ENCODE measurements at regions not wholly inside any gene's neighbourhood (a gene's known extent, or its start where the extent isn't known, plus 50 kb on each side); places are given as distances from the start of the nearest gene placed in this dataset.

DNA sequence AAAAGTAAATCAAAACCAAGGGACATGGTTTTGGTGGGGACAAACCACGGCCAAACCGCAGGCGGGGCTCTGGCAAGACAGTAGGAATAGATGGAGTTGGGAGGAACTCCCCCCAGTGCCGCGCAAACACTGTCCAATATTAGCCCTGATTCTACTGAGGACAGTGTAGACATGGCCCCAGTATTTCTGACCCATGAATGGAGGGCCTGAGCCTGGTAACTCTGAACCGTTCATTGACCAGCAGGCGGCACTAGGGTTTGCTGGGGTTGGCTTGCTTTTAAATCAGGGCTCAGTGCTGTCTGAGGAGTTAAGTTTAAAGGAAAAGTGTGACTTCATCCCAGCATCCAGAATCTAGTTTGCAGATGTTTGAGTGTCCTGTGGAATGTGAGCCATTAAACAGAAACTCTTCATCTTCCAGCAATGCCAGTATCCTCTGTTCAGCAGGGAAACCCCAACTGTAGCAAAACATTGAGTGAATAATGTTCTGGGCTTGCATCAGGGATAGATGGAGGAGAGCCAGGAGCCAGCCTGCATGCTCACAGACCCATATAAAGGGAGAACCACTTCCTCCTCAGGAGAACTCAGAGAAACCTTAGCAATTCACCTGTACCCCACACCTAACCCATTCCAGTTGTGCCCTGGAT lies 147.4 kb upstream of the PRSS58 start:
- H3K4me1 Mint-ChIP-seq (ENCODE audit: unreplicated experiment) = no peaks in the 10 kb centered on the region

GRCh38 chr7:142401951-142402350 lies 144.1 kb upstream of the PRSS58 start:
- Mint-ChIP-seq H3K36me3 (ENCODE audit: low read depth, unreplicated experiment) (no peaks in the 10 kb centered on the region), H3K27me3 (ENCODE audit: unreplicated experiment) (no peaks in the 10 kb centered on the region), H3K9me3 (ENCODE audit: unreplicated experiment) (no peaks in the 10 kb centered on the region), H3K4me3 (ENCODE audit: unreplicated experiment) (no peak overlapping the region), H3K27ac (ENCODE audit: unreplicated experiment) (no peak overlapping the region), H3K4me1 (ENCODE audit: unreplicated experiment) (no peaks in the 10 kb centered on the region)
- DNase-seq (ENCODE audit: low spot score) = no peak
- no peak for TF ChIP-seq CTCF (IDR thresholded peaks at IDR 0.05; ENCODE audit: unreplicated experiment)

More for the DNA sequence above, 147.4 kb upstream of the PRSS58 start:
- no peaks in the 10 kb centered on the region for H3K9me3 Mint-ChIP-seq (ENCODE audit: unreplicated experiment)
- no peak overlapping the region for H3K4me3 Mint-ChIP-seq (ENCODE audit: unreplicated experiment)
- no peak for DNase-seq (ENCODE audit: low spot score)
- TF ChIP-seq CTCF (IDR thresholded peaks at IDR 0.05; ENCODE audit: unreplicated experiment) = no peak
- H3K27ac Mint-ChIP-seq (ENCODE audit: unreplicated experiment) = no peak overlapping the region
- no peaks in the 10 kb centered on the region for H3K36me3 Mint-ChIP-seq (ENCODE audit: low read depth, unreplicated experiment)
- H3K27me3 Mint-ChIP-seq (ENCODE audit: unreplicated experiment) = no peaks in the 10 kb centered on the region

DNA sequence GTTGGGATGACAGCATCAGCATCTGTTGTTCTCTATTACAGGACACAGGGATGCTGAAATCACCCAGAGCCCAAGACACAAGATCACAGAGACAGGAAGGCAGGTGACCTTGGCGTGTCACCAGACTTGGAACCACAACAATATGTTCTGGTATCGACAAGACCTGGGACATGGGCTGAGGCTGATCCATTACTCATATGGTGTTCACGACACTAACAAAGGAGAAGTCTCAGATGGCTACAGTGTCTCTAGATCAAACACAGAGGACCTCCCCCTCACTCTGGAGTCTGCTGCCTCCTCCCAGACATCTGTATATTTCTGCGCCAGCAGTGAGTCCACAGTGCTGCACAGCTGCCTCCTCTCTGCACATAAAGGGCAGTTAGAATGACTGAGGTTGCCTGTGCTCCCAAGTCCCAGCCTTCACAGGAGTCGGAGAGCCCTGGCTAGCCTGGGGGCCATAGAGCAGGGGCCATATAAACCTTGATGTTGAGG lies 142.2 kb upstream of the PRSS58 start:
- Mint-ChIP-seq H3K36me3 (ENCODE audit: low read depth, unreplicated experiment) (no peaks in the 10 kb centered on the region), H3K4me1 (ENCODE audit: unreplicated experiment) (no peaks in the 10 kb centered on the region), H3K9me3 (ENCODE audit: unreplicated experiment) (no peaks in the 10 kb centered on the region), H3K27me3 (ENCODE audit: unreplicated experiment) (no peaks in the 10 kb centered on the region), H3K4me3 (ENCODE audit: unreplicated experiment) (no peak overlapping the region), H3K27ac (ENCODE audit: unreplicated experiment) (no peak overlapping the region)
- DNase-seq (ENCODE audit: low spot score) = no peak
- TF ChIP-seq CTCF (IDR thresholded peaks at IDR 0.05; ENCODE audit: unreplicated experiment) = no peak

DNA sequence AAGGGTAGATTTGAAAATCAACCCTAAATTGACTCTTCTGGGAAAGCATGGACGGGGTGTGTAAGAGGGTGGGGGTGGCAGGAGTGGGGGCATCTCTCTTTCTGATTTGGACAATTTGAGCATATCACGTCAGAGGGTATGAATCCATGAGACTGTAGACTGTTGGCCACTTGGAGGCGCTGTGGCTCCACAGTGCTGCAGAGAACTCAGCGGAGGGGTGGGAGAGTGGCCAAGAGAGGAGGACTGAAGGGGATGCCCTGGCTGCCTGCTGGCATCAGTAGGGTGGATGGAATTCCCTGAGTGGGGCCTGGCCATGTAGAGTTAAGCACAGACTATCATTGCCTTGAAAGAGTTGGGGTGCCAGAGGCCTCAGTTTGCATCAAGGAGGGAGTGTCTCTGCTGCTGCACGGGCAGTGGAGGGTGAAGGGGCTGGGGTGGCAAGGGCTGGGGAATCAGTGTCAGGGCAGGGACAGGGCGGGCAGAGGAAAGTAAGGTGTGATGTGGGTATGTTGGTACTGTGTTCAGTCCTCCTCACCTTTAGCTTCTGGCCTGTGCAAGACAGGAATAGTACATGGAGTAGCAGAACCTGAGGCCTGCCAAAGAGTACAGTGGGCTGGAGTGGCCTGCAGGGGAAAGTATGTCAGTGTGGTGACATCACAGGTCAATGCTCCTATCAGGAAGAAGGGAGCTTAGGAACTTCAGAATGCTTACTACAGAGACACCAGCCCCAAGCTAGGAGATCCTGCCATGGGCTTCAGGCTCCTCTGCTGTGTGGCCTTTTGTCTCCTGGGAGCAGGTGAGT lies 133.5 kb upstream of the PRSS58 start:
- peaks cover 4% of the 10 kb centered on the region for H3K4me1 Mint-ChIP-seq (ENCODE audit: unreplicated experiment)
- H3K36me3 Mint-ChIP-seq (ENCODE audit: low read depth, unreplicated experiment) = no peaks in the 10 kb centered on the region
- H3K27me3 Mint-ChIP-seq (ENCODE audit: unreplicated experiment) = peaks cover 3% of the 10 kb centered on the region
- no peak overlapping the region for H3K27ac Mint-ChIP-seq (ENCODE audit: unreplicated experiment)
- DNase-seq (ENCODE audit: low spot score) = peak; percentile 79
- no peaks in the 10 kb centered on the region for H3K9me3 Mint-ChIP-seq (ENCODE audit: unreplicated experiment)
- H3K4me3 Mint-ChIP-seq (ENCODE audit: unreplicated experiment) = no peak overlapping the region
- peak; percentile 65 for TF ChIP-seq CTCF (IDR thresholded peaks at IDR 0.05; ENCODE audit: unreplicated experiment)

- TF ChIP-seq CTCF (IDR thresholded peaks at IDR 0.05; ENCODE audit: unreplicated experiment) = no peak
- H3K27me3 Mint-ChIP-seq (ENCODE audit: unreplicated experiment) = peaks cover 3% of the 10 kb centered on the region
- H3K4me1 Mint-ChIP-seq (ENCODE audit: unreplicated experiment) = peaks cover 8% of the 10 kb centered on the region
- no peak overlapping the region for H3K4me3 Mint-ChIP-seq (ENCODE audit: unreplicated experiment)
- H3K36me3 Mint-ChIP-seq (ENCODE audit: low read depth, unreplicated experiment) = no peaks in the 10 kb centered on the region
- H3K9me3 Mint-ChIP-seq (ENCODE audit: unreplicated experiment) = no peaks in the 10 kb centered on the region
- H3K27ac Mint-ChIP-seq (ENCODE audit: unreplicated experiment) = no peak overlapping the region
- DNase-seq (ENCODE audit: low spot score) = no peak
Measured at GRCh38 chr7:142389544-142389943, 131.7 kb upstream of the PRSS58 start.

All from endothelial cell (in vitro differentiated cells).